AG10803 (cell line): ENCODE measurements at regions not wholly inside any gene's neighbourhood (a gene's known extent, or its start where the extent isn't known, plus 50 kb on each side); places are given as distances from the start of the nearest gene placed in this dataset.

ENCODE experiments used
- DNase-seq: peaks from one replicate; pipeline ENCODE4 v3.0.0; 2010; ENCODE audit warnings: low read depth
- H3K4me3 ChIP-seq: 2 replicates; pipeline ENCODE4 v1.5.1; 2011; ENCODE audit warnings: mild to moderate bottlenecking, low read length, control low read depth
- CTCF ChIP-seq: conservative IDR thresholded peaks from 2 replicates; pipeline ENCODE4 v1.5.1; 2011; ENCODE audit warnings: mild to moderate bottlenecking, low read length, control low read depth, inconsistent platforms

GRCh38 chr16:86914876-86915717 is 336.7 kb downstream of the FOXL1 start:
- DNase-seq: no peak
- no peak for TF ChIP-seq CTCF
- no peak overlapping the region for H3K4me3 ChIP-seq

GRCh38 chr16:86917471-86918365 is 339.4 kb downstream of the FOXL1 start:
- DNase-seq: no peak
- H3K4me3 ChIP-seq: no peak overlapping the region
- TF ChIP-seq CTCF: no peak

GRCh38 chr16:86918637-86919036 is 340.3 kb downstream of the FOXL1 start:
- H3K4me3 ChIP-seq: no peak overlapping the region
- no peak for DNase-seq
- TF ChIP-seq CTCF: no peak

GRCh38 chr16:86919078-86919477 is 340.7 kb downstream of the FOXL1 start:
- DNase-seq: no peak
- no peak for TF ChIP-seq CTCF
- no peak overlapping the region for H3K4me3 ChIP-seq

GRCh38 chr16:86919578-86920305 is 341.4 kb downstream of the FOXL1 start:
- H3K4me3 ChIP-seq: no peak overlapping the region
- no peak for DNase-seq
- no peak for TF ChIP-seq CTCF

GRCh38 chr16:86921289-86921688 is 342.9 kb downstream of the FOXL1 start:
- no peak overlapping the region for H3K4me3 ChIP-seq
- no peak for DNase-seq
- TF ChIP-seq CTCF: no peak
